ENCODE measurements at regions not wholly inside any gene's neighbourhood (a gene's known extent, or its start where the extent isn't known, plus 50 kb on each side); places are given as distances from the start of the nearest gene placed in this dataset.

- TF ChIP-seq CTCF (IDR thresholded peaks at IDR 0.05; ENCODE audit: insufficient read depth, low read length, poor library complexity, severe bottlenecking): no peak
- no peak for TF ChIP-seq EZH2phosphoT487 (conservative IDR thresholded peaks at IDR 0.05; ENCODE audit: low read length)
These were observed 269.0 kb downstream of the CDCA7 start for GRCh38 chr2:173623438-173624319.
